HCT116 (cell line): ENCODE measurements at regions not wholly inside any gene's neighbourhood (a gene's known extent, or its start where the extent isn't known, plus 50 kb on each side); places are given as distances from the start of the nearest gene placed in this dataset.

ENCODE experiments used
- EGR1 ChIP-seq: IDR thresholded peaks from 2 replicates; pipeline ENCODE4 v1.6.1; 2012; ENCODE audit warnings: low read depth
- EZH2 ChIP-seq: fragments of 200-600 bp; sonication (generic); IDR thresholded peaks from 2 replicates; pipeline ENCODE4 v1.6.1; 2017; ENCODE audit warnings: antibody characterized with exemption, mixed run types
- EZH2phosphoT487 ChIP-seq: fragments of 200-600 bp; IDR thresholded peaks from 2 replicates; pipeline ENCODE4 v1.6.1; 2018; ENCODE audit warnings: antibody characterized with exemption, borderline replicate concordance
- POLR2A ChIP-seq: IDR thresholded peaks from 2 replicates; pipeline ENCODE4 v1.7.0; 2011; ENCODE audit warnings: borderline replicate concordance; ENCODE audit not compliant: insufficient read depth, insufficient read length; ENCODE audit errors: extremely low read depth
- POLR2AphosphoS5 ChIP-seq: IDR thresholded peaks from 2 replicates; pipeline ENCODE4 v1.6.1; 2011; ENCODE audit warnings: mild to moderate bottlenecking, low read depth, low read length, moderate library complexity
- RAD21 ChIP-seq: IDR thresholded peaks from 2 replicates; pipeline ENCODE4 v1.6.1; 2012; ENCODE audit warnings: low read depth, mild to moderate bottlenecking
- SIN3A ChIP-seq: IDR thresholded peaks from 2 replicates; pipeline ENCODE4 v1.6.1; 2012; ENCODE audit warnings: low read depth
- SP1 ChIP-seq: IDR thresholded peaks from 2 replicates; pipeline ENCODE4 v1.6.1; 2012; ENCODE audit warnings: low read depth
- TCF7L2 ChIP-seq: IDR thresholded peaks from 2 replicates; pipeline ENCODE4 v1.7.0; 2011; ENCODE audit warnings: borderline replicate concordance, inconsistent platforms; ENCODE audit not compliant: insufficient read depth, insufficient read length; ENCODE audit errors: extremely low read depth
- YY1 ChIP-seq: IDR thresholded peaks from 2 replicates; pipeline ENCODE4 v1.6.1; 2011; ENCODE audit warnings: low read length, low read depth, moderate library complexity, mild to moderate bottlenecking; ENCODE audit not compliant: insufficient replicate concordance; ENCODE audit errors: extremely low read depth
- TF ChIP-seq, protein P1 (sequence below), 3 experiments: fragments of 200-600 bp in 1 of 3; sonication (generic) in 1 of 3; IDR thresholded peaks in 2 of 3; conservative IDR thresholded peaks in 1 of 3; 2 replicates each; pipeline ENCODE4 v1.5.1; 2012 to 2017; ENCODE audit warnings: low read depth in 2 of 3, low read length in 2 of 3, antibody characterized with exemption in 1 of 3, borderline replicate concordance in 1 of 3, control low read depth in 1 of 3, mild to moderate bottlenecking in 1 of 3, mixed read lengths in 1 of 3, mixed run types in 1 of 3, moderate library complexity in 1 of 3; ENCODE audit not compliant: insufficient read depth in 1 of 3
- TF ChIP-seq, protein P2 (sequence below): IDR thresholded peaks from 2 replicates; pipeline ENCODE4 v1.6.1; 2012
- TF ChIP-seq, protein P3 (sequence below): IDR thresholded peaks from 2 replicates; pipeline ENCODE4 v1.6.1; 2011; ENCODE audit warnings: mild to moderate bottlenecking, low read length, moderate library complexity; ENCODE audit not compliant: insufficient replicate concordance; ENCODE audit errors: extremely low read depth
- TF ChIP-seq, protein P4 (sequence below): IDR thresholded peaks from 2 replicates; pipeline ENCODE4 v1.6.1; 2012

DNA sequence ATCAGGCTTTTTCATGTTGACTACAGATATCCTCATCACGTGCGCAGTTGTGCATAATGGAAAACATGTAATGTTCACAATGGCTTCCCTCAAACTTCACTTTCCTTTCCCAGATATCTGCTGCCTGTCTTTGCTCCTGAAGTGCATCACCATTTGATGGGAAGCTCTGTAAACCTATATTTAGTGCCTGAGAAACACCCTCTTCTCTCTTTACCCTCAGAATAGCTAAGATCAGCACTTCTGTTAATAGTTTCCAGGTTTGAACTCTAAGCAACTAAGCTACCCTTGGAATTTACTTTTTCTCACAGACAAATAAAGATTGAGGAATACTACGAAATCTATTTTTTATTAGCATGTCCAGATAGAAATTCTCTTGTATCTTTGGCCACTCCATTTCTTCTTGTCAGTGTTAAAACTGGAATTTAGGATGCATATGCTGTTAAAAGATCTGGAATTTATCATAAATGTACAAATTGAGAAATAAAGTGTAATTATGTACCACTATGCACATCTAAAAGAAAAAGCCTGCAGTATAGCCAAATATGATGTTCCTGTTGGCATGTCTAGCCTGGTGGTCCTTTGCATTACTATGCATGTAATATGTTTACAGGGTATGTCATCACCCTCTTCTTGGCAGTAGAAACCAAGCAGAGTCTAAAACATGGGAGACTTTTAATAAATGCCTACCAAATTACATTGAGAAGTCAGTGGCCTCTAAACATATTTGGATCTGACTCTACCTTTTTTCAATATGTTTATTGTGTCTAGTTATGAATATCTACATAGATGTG is 278.7 kb downstream of the FIGN start:
- TF ChIP-seq, protein P1, sequence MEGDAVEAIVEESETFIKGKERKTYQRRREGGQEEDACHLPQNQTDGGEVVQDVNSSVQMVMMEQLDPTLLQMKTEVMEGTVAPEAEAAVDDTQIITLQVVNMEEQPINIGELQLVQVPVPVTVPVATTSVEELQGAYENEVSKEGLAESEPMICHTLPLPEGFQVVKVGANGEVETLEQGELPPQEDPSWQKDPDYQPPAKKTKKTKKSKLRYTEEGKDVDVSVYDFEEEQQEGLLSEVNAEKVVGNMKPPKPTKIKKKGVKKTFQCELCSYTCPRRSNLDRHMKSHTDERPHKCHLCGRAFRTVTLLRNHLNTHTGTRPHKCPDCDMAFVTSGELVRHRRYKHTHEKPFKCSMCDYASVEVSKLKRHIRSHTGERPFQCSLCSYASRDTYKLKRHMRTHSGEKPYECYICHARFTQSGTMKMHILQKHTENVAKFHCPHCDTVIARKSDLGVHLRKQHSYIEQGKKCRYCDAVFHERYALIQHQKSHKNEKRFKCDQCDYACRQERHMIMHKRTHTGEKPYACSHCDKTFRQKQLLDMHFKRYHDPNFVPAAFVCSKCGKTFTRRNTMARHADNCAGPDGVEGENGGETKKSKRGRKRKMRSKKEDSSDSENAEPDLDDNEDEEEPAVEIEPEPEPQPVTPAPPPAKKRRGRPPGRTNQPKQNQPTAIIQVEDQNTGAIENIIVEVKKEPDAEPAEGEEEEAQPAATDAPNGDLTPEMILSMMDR (IDR thresholded peaks at IDR 0.05 in 2 of 3, conservative IDR thresholded peaks at IDR 0.05 in 1 of 3; ENCODE audit: borderline replicate concordance in 1 of 3, insufficient read depth in 1 of 3, low read depth in 2 of 3, low read length in 2 of 3): no peak
- TF ChIP-seq EGR1 (no peak), POLR2A (no peak), RAD21 (no peak), EZH2phosphoT487 (no peak), YY1 (no peak), SP1 (no peak), EZH2 (no peak), TCF7L2 (no peak), POLR2AphosphoS5 (no peak), SIN3A (no peak)
- TF ChIP-seq, protein P2, sequence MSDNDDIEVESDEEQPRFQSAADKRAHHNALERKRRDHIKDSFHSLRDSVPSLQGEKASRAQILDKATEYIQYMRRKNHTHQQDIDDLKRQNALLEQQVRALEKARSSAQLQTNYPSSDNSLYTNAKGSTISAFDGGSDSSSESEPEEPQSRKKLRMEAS: no peak
- TF ChIP-seq, protein P3, sequence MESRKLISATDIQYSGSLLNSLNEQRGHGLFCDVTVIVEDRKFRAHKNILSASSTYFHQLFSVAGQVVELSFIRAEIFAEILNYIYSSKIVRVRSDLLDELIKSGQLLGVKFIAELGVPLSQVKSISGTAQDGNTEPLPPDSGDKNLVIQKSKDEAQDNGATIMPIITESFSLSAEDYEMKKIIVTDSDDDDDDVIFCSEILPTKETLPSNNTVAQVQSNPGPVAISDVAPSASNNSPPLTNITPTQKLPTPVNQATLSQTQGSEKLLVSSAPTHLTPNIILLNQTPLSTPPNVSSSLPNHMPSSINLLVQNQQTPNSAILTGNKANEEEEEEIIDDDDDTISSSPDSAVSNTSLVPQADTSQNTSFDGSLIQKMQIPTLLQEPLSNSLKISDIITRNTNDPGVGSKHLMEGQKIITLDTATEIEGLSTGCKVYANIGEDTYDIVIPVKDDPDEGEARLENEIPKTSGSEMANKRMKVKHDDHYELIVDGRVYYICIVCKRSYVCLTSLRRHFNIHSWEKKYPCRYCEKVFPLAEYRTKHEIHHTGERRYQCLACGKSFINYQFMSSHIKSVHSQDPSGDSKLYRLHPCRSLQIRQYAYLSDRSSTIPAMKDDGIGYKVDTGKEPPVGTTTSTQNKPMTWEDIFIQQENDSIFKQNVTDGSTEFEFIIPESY: no peak
- TF ChIP-seq, protein P4, sequence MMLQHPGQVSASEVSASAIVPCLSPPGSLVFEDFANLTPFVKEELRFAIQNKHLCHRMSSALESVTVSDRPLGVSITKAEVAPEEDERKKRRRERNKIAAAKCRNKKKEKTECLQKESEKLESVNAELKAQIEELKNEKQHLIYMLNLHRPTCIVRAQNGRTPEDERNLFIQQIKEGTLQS: no peak
